HepG2 (cell line): ENCODE measurements at regions not wholly inside any gene's neighbourhood (a gene's known extent, or its start where the extent isn't known, plus 50 kb on each side); places are given as distances from the start of the nearest gene placed in this dataset.
A peak's percentile ranks its signal among the peaks of the same experiment; 100 is the strongest.

Source experiments
- ARNT2 ChIP-seq: sonication (generic); formaldehyde crosslinking; IDR thresholded peaks from 2 replicates; pipeline ENCODE4 v1.8.0; 2022; ENCODE audit warnings: mild to moderate bottlenecking, low read depth, missing genetic modification reagents, moderate library complexity
- ARNTL ChIP-seq: sonication (generic); formaldehyde crosslinking; IDR thresholded peaks from 2 replicates; pipeline ENCODE4 v1.4.0; 2020; ENCODE audit warnings: mild to moderate bottlenecking, missing genetic modification reagents
- CERS6 ChIP-seq: sonication (generic); formaldehyde crosslinking; IDR thresholded peaks from 2 replicates; pipeline ENCODE4 v1.5.0; 2020; ENCODE audit warnings: missing genetic modification reagents
- DR1 ChIP-seq: sonication (generic); formaldehyde crosslinking; IDR thresholded peaks from 2 replicates; pipeline ENCODE4 v1.8.0; 2021; ENCODE audit warnings: mild to moderate bottlenecking, missing genetic modification reagents, inconsistent platforms
- FOXP1 ChIP-seq, 2 experiments: fragments of 450-650 bp in 1 of 2; IDR thresholded peaks; 2 replicates each; pipeline ENCODE4 v1.6.1; 2017 to 2018; ENCODE audit warnings: antibody characterized with exemption in 1 of 2
- GRHL1 ChIP-seq: sonication (generic); formaldehyde crosslinking; conservative IDR thresholded peaks from 2 replicates; pipeline ENCODE4 v1.8.0; 2022; ENCODE audit warnings: missing genetic modification reagents
- GTF3A ChIP-seq: sonication (generic); formaldehyde crosslinking; conservative IDR thresholded peaks from 2 replicates; pipeline ENCODE4 v1.4.0; 2020; ENCODE audit warnings: mild to moderate bottlenecking, missing genetic modification reagents
- JUNB ChIP-seq: sonication (generic); formaldehyde crosslinking; IDR thresholded peaks from 2 replicates; pipeline ENCODE4 v1.8.0; 2022; ENCODE audit warnings: missing genetic modification reagents, mild to moderate bottlenecking, borderline replicate concordance
- KAT7 ChIP-seq: IDR thresholded peaks from 2 replicates; pipeline ENCODE4 v1.6.1; 2018; ENCODE audit warnings: borderline replicate concordance, missing compliant biosample characterization
- KMT2B ChIP-seq: IDR thresholded peaks from 2 replicates; pipeline ENCODE4 v1.6.1; 2016; ENCODE audit warnings: missing genetic modification reagents, missing compliant biosample characterization
- MTF2 ChIP-seq: sonication (generic); formaldehyde crosslinking; IDR thresholded peaks from 2 replicates; pipeline ENCODE4 v1.5.0; 2020; ENCODE audit warnings: missing genetic modification reagents, borderline replicate concordance
- NKX3-1 ChIP-seq: sonication (generic); formaldehyde crosslinking; IDR thresholded peaks from 2 replicates; pipeline ENCODE4 v1.5.0; 2020; ENCODE audit warnings: missing genetic modification reagents
- RFX1 ChIP-seq: fragments of 450-650 bp; IDR thresholded peaks from 2 replicates; pipeline ENCODE4 v1.6.1; 2017
- STAG1 ChIP-seq: sonication (generic); formaldehyde crosslinking; IDR thresholded peaks from 2 replicates; pipeline ENCODE4 v1.4.0; 2020; ENCODE audit warnings: missing genetic modification reagents
- TCF7L2 ChIP-seq: IDR thresholded peaks from 2 replicates; pipeline ENCODE4 v1.6.1; 2011; ENCODE audit warnings: mild to moderate bottlenecking, low read depth, low read length, moderate library complexity
- TRAFD1 ChIP-seq: sonication (generic); formaldehyde crosslinking; IDR thresholded peaks from 2 replicates; pipeline ENCODE4 v1.5.1; 2020; ENCODE audit warnings: missing genetic modification reagents, mild to moderate bottlenecking, borderline replicate concordance
- U2AF2 ChIP-seq: fragments of 200-400 bp; formaldehyde crosslinking; IDR thresholded peaks from 2 replicates; pipeline ENCODE4 v1.6.1; 2017; ENCODE audit warnings: low read depth, mild to moderate bottlenecking, low read length
- ZBTB25 ChIP-seq: IDR thresholded peaks from 2 replicates; pipeline ENCODE4 v1.6.1; 2018; ENCODE audit warnings: missing genetic modification reagents
- ZBTB38 ChIP-seq: sonication (generic); formaldehyde crosslinking; IDR thresholded peaks from 2 replicates; pipeline ENCODE4 v1.5.1; 2020; ENCODE audit warnings: mild to moderate bottlenecking, missing genetic modification reagents
- ZNF567 ChIP-seq: sonication (generic); formaldehyde crosslinking; IDR thresholded peaks from 2 replicates; pipeline ENCODE4 v1.8.1; 2023; ENCODE audit warnings: mild to moderate bottlenecking, missing genetic modification reagents, borderline replicate concordance
- ZNF800 ChIP-seq: sonication (generic); formaldehyde crosslinking; IDR thresholded peaks from 2 replicates; pipeline ENCODE4 v1.4.0; 2020; ENCODE audit warnings: missing genetic modification reagents
- ZXDC ChIP-seq: sonication (generic); formaldehyde crosslinking; IDR thresholded peaks from 2 replicates; pipeline ENCODE4 v1.5.0; 2020; ENCODE audit warnings: mild to moderate bottlenecking, missing genetic modification reagents

GRCh38 chr2:210895132-210895531, 338.7 kb downstream of the CPS1 start (continued):
- TF ChIP-seq ZXDC (CRISPR knock-in tag) (no peak), ARNTL (no peak), CERS6 (CRISPR knock-in tag) (no peak), JUNB (CRISPR knock-in tag) (no peak), STAG1 (peak; percentile 83), TRAFD1 (CRISPR knock-in tag) (no peak), U2AF2 (no peak), KMT2B (CRISPR knock-in tag) (no peak), ZBTB25 (0 out of 2 replicates have a peak, but pooled peaks have one; percentile 50), GTF3A (CRISPR knock-in tag) (no peak), FOXP1 (IDR thresholded peaks at IDR 0.05) (no peak), FOXP1 (CRISPR knock-in tag; IDR thresholded peaks at IDR 0.05) (no peak), RFX1 (no peak), ZNF567 (CRISPR knock-in tag) (no peak), ARNT2 (CRISPR knock-in tag) (no peak), KAT7 (no peak), DR1 (CRISPR knock-in tag) (no peak), MTF2 (CRISPR knock-in tag) (no peak), NKX3-1 (CRISPR knock-in tag) (no peak), ZBTB38 (no peak), TCF7L2 (no peak), ZNF800 (CRISPR knock-in tag) (no peak), GRHL1 (CRISPR knock-in tag) (no peak)
